GM19023 (cell line): ENCODE measurements at regions not wholly inside any gene's neighbourhood (a gene's known extent, or its start where the extent isn't known, plus 50 kb on each side); places are given as distances from the start of the nearest gene placed in this dataset.

ENCODE experiments used
- ATAC-seq: cut with Tn5 transposase; IDR thresholded peaks from one replicate; pipeline ENCODE4 v1.9.1; 2021; ENCODE audit warnings: mild to moderate bottlenecking, moderate library complexity; ENCODE audit not compliant: unreplicated experiment

GRCh38 chrX:39886282-39886681 is 211.5 kb downstream of the BCOR start:
- ATAC-seq = no peak

DNA sequence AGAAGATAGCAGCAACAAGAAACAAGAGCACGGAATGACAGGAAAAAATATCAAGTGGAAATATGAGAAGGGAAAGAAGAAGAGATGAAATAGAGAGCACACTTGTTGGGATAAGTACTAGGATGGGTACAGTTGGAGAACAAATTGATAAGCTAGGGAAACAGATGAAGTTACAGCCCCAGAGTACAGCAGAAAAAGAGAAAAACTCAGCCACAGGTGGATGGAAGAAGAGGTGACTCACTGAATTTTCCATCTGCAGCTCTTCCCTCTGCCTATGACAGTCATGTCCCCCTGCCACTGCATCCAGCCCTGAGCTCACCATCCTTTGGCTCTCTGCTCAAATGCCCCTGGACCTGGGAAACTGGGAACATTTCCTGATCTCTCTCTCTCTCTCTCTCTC is 209.0 kb downstream of the BCOR start:
- ATAC-seq = no peak

DNA sequence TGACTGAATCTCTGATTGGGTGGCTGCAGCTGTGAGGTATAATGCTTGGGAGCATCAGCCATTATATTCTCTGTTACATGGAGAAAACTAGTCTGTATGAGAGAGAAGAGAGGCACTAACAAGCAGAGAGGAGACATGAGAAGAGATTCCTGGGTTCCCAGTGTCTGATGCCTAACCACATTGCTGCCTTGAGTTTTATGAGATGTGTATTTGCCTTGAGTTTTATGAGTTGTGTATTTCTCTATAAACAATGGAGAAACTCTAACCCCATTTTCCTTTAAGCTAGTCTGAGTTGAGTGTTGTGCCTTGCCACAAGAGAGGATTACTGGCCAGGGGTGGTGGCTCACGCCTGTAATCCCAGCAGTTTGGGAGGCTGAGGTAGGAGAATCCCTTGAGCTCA is 208.1 kb downstream of the BCOR start:
- no peak for ATAC-seq

- no peak for ATAC-seq
Observed at GRCh38 chrX:39890807-39891206, 207.0 kb downstream of the BCOR start.

DNA sequence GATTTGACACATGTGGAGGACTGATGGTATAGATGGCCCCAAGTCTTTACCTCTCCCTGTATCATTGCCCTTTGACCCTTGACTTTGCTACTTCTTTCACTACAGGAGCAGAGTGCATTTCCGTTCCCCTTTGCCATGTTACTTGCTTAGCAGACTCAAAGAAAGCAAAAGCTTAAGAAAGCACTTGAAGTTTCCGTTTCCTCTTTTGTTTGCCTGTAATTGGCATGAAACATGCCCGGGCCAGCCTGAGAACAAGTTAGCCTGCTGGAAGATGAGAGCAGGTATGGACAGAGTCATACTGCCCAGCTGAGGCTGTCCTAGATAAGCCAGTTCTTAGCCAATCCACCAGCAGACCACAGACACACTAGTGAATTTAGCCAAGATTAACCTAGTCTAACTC is 206.0 kb downstream of the BCOR start:
- ATAC-seq = no peak

- ATAC-seq = no peak
Observed at GRCh38 chrX:39893417-39894338, 204.1 kb downstream of the BCOR start.

DNA sequence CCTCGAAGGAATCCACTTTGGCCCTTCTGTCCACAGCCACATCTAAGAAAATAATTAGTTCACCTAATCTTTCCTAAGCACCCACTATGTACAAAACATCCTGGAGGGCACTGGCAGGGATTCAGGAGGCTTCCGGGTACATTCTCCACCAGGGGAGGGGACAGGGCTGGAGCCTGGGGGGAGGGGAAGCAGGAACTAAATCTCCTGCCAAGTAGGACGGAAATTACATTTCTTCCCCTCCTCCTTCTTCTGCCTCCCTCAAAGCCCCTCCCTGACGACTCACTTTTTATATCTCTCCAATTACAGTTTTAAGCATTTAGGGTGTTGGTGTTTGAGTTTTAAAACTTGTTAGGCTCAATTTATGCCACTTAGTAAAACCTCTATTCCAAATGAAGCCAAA is 203.1 kb downstream of the BCOR start:
- no peak for ATAC-seq

- no peak for ATAC-seq
Observed at GRCh38 chrX:39895218-39896110, 202.3 kb downstream of the BCOR start.

DNA sequence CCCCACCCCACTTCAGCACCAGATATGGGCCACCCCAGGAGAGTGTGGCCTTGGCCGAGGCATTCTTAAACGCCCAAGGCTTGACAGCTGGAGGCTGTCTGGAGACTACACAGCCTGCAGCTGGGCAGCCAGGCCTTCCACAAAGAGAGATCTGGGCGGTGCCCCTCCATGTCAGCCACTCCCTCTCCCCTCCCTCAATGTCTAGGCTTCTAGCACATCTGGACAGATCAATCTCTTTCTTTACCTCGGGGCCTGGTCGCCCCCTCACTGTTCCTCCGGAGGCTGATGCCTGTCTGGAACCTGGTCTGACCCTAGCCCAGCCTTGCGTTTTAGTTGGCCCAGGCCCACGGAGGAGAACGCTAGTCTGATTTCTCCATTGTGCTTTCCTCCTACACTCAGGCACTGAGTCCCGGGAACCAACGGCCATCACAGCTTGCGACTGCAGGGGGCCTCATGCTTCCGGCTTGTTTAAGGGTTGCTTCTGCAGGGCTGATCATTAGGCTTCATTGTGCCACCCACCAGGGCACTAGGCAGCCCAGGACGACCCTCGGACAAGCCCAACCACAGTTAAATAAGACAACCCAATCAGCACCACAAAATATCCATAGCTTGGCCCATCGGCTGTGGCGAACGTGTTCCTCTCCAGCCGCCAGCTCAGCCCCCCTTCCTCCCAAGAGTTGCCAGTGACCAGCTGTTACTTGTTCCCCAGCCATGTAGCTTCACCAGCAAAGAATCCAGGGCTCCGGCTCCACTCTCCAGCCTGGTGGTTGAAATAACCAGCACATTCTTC is 200.6 kb downstream of the BCOR start:
- no peak for ATAC-seq

DNA sequence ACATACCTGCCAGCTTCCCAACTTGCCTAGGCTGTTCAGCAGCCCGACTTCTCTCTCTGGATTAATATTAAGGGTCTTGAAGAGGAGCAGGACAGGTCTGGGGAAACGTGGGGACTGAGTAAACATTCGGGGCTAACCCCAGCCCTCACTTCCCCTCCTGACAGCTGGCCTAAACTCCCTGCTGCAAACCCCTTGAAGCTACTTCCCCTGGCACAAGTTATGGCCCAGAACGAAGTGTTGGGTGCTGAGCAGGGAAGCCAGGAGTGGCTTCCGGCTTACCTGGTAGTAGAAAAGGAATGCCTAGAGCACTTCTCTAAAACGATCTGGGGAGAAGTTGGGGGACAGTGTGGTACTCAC is 200.0 kb downstream of the BCOR start:
- no peak for ATAC-seq

DNA sequence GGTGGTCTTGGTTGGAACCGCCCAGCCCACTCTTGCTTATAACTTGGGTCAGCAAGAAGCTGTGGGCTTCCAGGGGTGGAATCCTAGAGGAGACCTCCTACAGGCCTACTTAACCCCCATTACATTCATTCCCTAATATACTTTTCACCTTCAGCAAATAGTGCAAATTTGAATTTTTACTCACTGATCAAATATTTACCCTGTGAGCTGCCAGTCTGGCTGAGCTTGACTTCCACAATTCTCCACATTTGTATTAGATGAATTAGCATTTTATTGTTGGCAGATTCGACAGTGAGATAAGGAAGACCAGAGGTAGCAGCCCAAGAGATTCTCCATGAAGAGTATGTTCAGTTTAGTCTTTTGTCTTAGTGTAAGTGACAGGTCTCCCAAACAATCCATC is 199.6 kb downstream of the BCOR start:
- no peak for ATAC-seq

DNA sequence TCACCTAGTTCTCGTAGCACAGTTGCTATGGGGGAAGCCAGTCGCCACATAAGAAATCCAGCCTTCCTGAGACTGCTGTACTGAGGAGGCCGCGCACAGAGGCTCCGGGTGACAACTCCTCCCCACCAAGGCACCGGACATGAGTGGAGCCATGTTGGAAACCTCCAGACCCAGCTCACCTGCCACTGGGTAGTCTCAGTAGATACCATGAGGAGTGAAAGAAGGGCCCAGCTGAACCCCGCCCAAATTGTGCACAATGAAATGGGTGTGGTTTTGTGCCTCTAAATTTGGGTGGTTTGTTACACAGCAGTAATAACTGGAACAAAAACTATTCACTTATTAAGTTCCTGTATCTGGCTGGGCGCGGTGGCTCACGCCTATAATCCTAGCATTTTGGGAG is 198.7 kb downstream of the BCOR start:
- no peak for ATAC-seq

- no peak for ATAC-seq
Observed at GRCh38 chrX:39899856-39900776, 197.6 kb downstream of the BCOR start.

DNA sequence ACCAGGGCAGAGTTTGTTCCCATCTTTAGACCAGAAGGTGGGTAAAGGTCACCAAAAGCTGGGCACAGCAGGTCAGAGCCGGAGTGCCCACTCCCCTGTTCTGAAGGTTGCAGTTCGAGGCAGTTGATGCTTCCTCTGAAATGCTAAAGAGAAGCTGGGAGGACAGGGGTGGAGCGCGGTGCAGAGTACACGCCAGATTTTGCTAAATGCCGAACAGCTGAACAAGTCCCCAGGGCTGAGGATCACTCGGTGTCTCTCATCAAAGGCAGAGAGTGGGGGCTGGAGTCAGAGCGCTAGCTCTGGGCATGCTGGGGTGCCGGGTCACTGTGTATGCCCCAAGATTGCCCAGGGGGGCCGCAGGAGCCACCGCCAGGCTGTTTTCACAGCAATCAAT is 197.0 kb downstream of the BCOR start:
- ATAC-seq = no peak

GRCh38 chrX:39903343-39903742 is 194.4 kb downstream of the BCOR start:
- no peak for ATAC-seq

GRCh38 chrX:39903937-39904336 is 193.8 kb downstream of the BCOR start:
- no peak for ATAC-seq

DNA sequence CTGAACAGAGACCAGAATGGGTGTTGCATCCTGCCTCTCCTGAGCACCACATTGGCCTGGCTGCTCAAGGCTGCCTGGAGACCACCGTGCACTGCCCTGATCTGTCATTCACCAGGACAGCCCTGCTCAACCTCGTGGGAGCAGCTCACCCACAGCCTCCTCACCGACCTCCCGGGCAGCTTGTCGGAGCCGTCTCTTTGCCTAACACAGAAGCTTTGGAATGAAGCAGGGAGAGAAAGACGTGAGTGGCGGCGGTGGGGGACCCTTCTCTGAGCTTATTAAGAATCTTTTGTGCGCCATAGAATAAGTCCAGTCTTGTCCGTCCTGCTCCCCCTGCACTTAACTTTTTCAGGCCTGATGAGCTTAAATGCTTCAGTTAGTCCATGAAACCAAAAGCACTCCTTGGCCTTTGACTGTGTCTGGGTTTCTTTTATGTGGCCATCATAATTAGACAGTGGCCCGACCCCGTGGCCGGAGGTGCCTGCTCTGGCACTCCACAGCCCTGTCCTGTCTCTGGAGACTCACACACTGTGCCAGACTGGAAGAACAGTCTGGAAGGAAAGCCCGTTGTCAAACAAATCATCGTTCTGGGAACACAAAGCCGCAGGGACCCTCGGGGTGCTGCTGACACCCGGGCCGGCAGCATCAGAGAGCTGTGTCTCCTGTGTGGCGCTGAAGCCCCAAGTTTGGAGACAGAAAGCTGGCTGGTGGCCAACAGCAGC is 192.8 kb downstream of the BCOR start:
- ATAC-seq = no peak

GRCh38 chrX:39905538-39905891 is 192.2 kb downstream of the BCOR start:
- no peak for ATAC-seq

- no peak for ATAC-seq
Observed at GRCh38 chrX:39905946-39906345, 191.8 kb downstream of the BCOR start.
